K562 (cell line): ENCODE measurements at regions not wholly inside any gene's neighbourhood (a gene's known extent, or its start where the extent isn't known, plus 50 kb on each side); places are given as distances from the start of the nearest gene placed in this dataset.

ENCODE experiments used
- ATAC-seq: fragments of 200-7000 bp; cut with Tn5 transposase; 3 replicates; pipeline ENCODE4 v1.9.1; 2020; ENCODE audit warnings: moderate library complexity
- BruUV-seq: library from RNA; stranded (reverse); fragments of 400-500 nt; replicated peaks from 2 replicates; lab custom pipeline; 2021; lab: Mats Ljungman, UMichigan
- CTCF ChIA-PET: fragments of 300-600 bp; formaldehyde crosslinking; extraction: SDS; loops from one replicate; lab custom pipeline; 2021; ENCODE audit warnings: low intra/inter-chr PET ratio; lab: Yijun Ruan, JAX
- POLR2A ChIA-PET: fragments of 300-600, 350-650 bp; sonication (Branson Sonifier 250); formaldehyde crosslinking; extraction: SDS; loops from one replicate; lab custom pipeline; 2021; ENCODE audit warnings: antibody characterized with exemption, inconsistent platforms; lab: Yijun Ruan, JAX
- DNase-seq, 4 experiments: peaks; one replicate each; pipeline versions ENCODE4 v3.0.0 to v3.0.0-alpha.2; 2011 to 2018; ENCODE audit warnings: low spot score in 3 of 4, mixed read lengths in 3 of 4; ENCODE audit errors: extremely low read depth in 1 of 4
- FAIRE-seq: peaks from 2 replicates; lab custom pipeline; 2011; peaks lifted over from hg19 to GRCh38; lab: Jason Lieb, UNC
- H2AFZ ChIP-seq: 2 replicates; pipeline ENCODE4 v1.6.0; 2011; ENCODE audit warnings: low read depth, low read length, control low read depth, inconsistent platforms
- H3K27ac ChIP-seq: fragments of 200-600 bp; 3 replicates; pipeline ENCODE4 v1.8.0; 2011; ENCODE audit warnings: low read depth, mild to moderate bottlenecking, control low read depth, inconsistent platforms, low read length, moderate library complexity, mixed read lengths; ENCODE audit errors: extremely low read depth
- H3K27me3 ChIP-seq, 2 experiments: fragments of 300-600 bp in 1 of 2; 2 replicates in 1 of 2; 3 replicates in 1 of 2; pipeline versions ENCODE4 v1.6.0 to v1.8.0; 2011; ENCODE audit warnings: inconsistent platforms in 2 of 2, low read length in 2 of 2, mild to moderate bottlenecking in 1 of 2, mixed read lengths in 1 of 2, moderate library complexity in 1 of 2; ENCODE audit not compliant: control insufficient read depth in 2 of 2, insufficient read depth in 2 of 2
- H3K36me3 ChIP-seq: fragments of 300-600 bp; 3 replicates; pipeline ENCODE4 v1.8.0; 2011; ENCODE audit warnings: mild to moderate bottlenecking, low read length, inconsistent platforms; ENCODE audit not compliant: control insufficient read depth, insufficient read depth
- H3K4me1 ChIP-seq, 2 experiments: fragments of 200-600 bp in 1 of 2; replicated peaks in 1 of 2; 2 replicates in 1 of 2; 3 replicates in 1 of 2; pipeline versions ENCODE4 v1.5.1 to v1.8.0; 2011; ENCODE audit warnings: inconsistent platforms in 2 of 2, low read length in 2 of 2, mild to moderate bottlenecking in 1 of 2, mixed read lengths in 1 of 2, moderate library complexity in 1 of 2; ENCODE audit not compliant: control insufficient read depth in 2 of 2, insufficient read depth in 2 of 2
- H3K4me2 ChIP-seq: 2 replicates; pipeline ENCODE4 v1.6.1; 2011; ENCODE audit warnings: low read length, control low read depth, inconsistent platforms, mixed read lengths; ENCODE audit not compliant: insufficient read depth
- H3K4me3 ChIP-seq: fragments of 200-600 bp; sonication (generic), shearing (Covaris generic); 2 replicates; pipeline ENCODE4 v1.5.1; 2016; ENCODE audit warnings: control low read depth, inconsistent platforms
- H3K79me2 ChIP-seq: fragments of 200-600 bp; 3 replicates; pipeline ENCODE4 v1.8.0; 2011; ENCODE audit warnings: low read length, inconsistent platforms; ENCODE audit not compliant: control insufficient read depth, insufficient read depth
- H3K9ac ChIP-seq, 2 experiments: 2 replicates each; pipeline versions ENCODE4 v1.6.0 to v1.6.1; 2011; ENCODE audit warnings: low read depth in 2 of 2, low read length in 2 of 2, control low read depth in 1 of 2, inconsistent platforms in 1 of 2, mild to moderate bottlenecking in 1 of 2, mixed read lengths in 1 of 2; ENCODE audit not compliant: insufficient read depth in 1 of 2
- H3K9me1 ChIP-seq: one replicate; pipeline ENCODE4 v1.6.0; 2011; ENCODE audit warnings: inconsistent platforms, mild to moderate bottlenecking, low read length, moderate library complexity; ENCODE audit not compliant: control insufficient read depth, insufficient read depth
- H3K9me3 ChIP-seq: replicated peaks from 2 replicates; pipeline ENCODE4 v1.5.1; 2011; ENCODE audit warnings: low read depth, low read length, inconsistent platforms; ENCODE audit not compliant: control insufficient read depth, insufficient read depth
- H4K20me1 ChIP-seq: replicated peaks from 2 replicates; pipeline ENCODE4 v1.6.1; 2011; ENCODE audit warnings: low read length, inconsistent platforms, mixed read lengths; ENCODE audit not compliant: control insufficient read depth, insufficient read depth
- CEBPB ChIP-seq: fragments of 450-650 bp; IDR thresholded peaks from 2 replicates; pipeline ENCODE4 v1.6.1; 2016; ENCODE audit warnings: missing genetic modification characterization, missing compliant biosample characterization
- ESRRB ChIP-seq: fragments of 250-450 bp; sonication (Bioruptor Pico); IDR thresholded peaks from 2 replicates; pipeline ENCODE4 v1.5.0; 2020; ENCODE audit warnings: mild to moderate bottlenecking, moderate library complexity, borderline replicate concordance
- FOS ChIP-seq: IDR thresholded peaks from 3 replicates; pipeline ENCODE4 v1.6.1; 2011; ENCODE audit not compliant: insufficient read length; ENCODE audit errors: extremely low read depth
- FOXJ2 ChIP-seq: fragments of 200-800 bp; sonication (Bioruptor generic); IDR thresholded peaks from 2 replicates; pipeline ENCODE4 v1.6.1; 2016; ENCODE audit warnings: missing genetic modification characterization, missing compliant biosample characterization
- MBD1 ChIP-seq: fragments of 250-450 bp; sonication (Bioruptor Pico); IDR thresholded peaks from 2 replicates; pipeline ENCODE4 v1.8.0; 2022; ENCODE audit warnings: inconsistent platforms
- NFATC3 ChIP-seq: fragments of 450-650 bp; IDR thresholded peaks from 2 replicates; pipeline ENCODE4 v1.6.1; 2017; ENCODE audit warnings: mild to moderate bottlenecking
- POLR2A ChIP-seq: fragments of 450-650 bp; conservative IDR thresholded peaks from 2 replicates; pipeline ENCODE4 v1.6.1; 2016
- RFX7 ChIP-seq: fragments of 250-450 bp; sonication (Bioruptor Pico); IDR thresholded peaks from 2 replicates; pipeline ENCODE4 v1.5.1; 2021; ENCODE audit warnings: mild to moderate bottlenecking
- WGBS: fragments of 100-300 bp; shearing (Covaris generic); methylation state at CpG from one replicate; pipeline ENCODE4 v1.1.6; 2016; ENCODE audit warnings: low coverage, mixed read lengths; ENCODE audit not compliant: insufficient coverage; ENCODE audit errors: missing lambda C conversion rate; 5-methylcytosine and 5-hydroxymethylcytosine counted together
- in situ Hi-C: fragments of 300-500 bp; cut with MboI; formaldehyde crosslinking; loops from 4 replicates; pipeline ENCODE4 v1.15.0; 2018; ENCODE audit warnings: inconsistent platforms, mixed read lengths
- intact Hi-C: fragments of 100-400 bp; cut with micrococcal nuclease; formaldehyde crosslinking; loops from 2 replicates; pipeline ENCODE4 v1.14.2; 2022
- TF ChIP-seq, protein P1 (sequence below), 2 experiments: fragments of 450-650 bp in 1 of 2; sonication (generic) in 1 of 2; formaldehyde crosslinking in 1 of 2; IDR thresholded peaks; 2 replicates each; pipeline versions ENCODE4 v1.7.1 to v1.9.0; 2016 to 2022; ENCODE audit warnings: inconsistent platforms in 1 of 2, mild to moderate bottlenecking in 1 of 2, missing genetic modification reagents in 1 of 2
- TF ChIP-seq, protein P2 (sequence below): sonication (generic); formaldehyde crosslinking; IDR thresholded peaks from 2 replicates; pipeline ENCODE4 v1.8.0; 2023; ENCODE audit warnings: mild to moderate bottlenecking, missing genetic modification reagents

DNA sequence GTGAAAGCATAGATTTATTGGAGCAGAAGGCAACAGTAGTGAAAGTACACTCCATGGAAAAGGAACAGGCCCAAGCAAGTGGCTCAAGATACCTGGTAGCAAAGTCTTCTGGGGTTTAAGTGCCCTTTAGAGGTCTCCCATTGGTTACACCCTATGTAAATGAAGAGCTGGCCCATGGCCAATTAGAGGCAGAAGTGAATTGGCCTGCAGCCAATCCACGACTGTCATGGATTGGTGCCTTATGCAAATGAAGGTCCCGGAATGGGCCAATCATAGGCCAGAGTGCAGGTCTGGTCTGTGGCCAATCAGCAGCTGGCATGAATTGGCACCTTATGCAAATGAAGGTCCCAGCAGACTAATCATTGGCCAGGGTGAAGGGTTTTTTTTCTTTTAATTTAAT is 64.2 kb upstream of the PCSK5 start:
- ChIA-PET CTCF (no interaction called here), POLR2A (no interaction called here)
- Histone ChIP-seq H3K27ac (no peak overlapping the region), H4K20me1 (no peaks in the 10 kb centered on the region), H3K9me1 (no peaks in the 10 kb centered on the region), H3K4me3 (no peak overlapping the region), H3K27me3 (no peaks in the 10 kb centered on the region), H3K79me2 (no peaks in the 10 kb centered on the region), H3K4me2 (no peak overlapping the region), H3K36me3 (no peaks in the 10 kb centered on the region), H3K9me3 (no peaks in the 10 kb centered on the region), H3K4me1 (no peaks in the 10 kb centered on the region), H3K9ac (no peak overlapping the region), H2AFZ (no peak overlapping the region)
- in situ Hi-C loops: no loop called here
- no peak for TF ChIP-seq CEBPB (tag)
- TF ChIP-seq, protein P1, sequence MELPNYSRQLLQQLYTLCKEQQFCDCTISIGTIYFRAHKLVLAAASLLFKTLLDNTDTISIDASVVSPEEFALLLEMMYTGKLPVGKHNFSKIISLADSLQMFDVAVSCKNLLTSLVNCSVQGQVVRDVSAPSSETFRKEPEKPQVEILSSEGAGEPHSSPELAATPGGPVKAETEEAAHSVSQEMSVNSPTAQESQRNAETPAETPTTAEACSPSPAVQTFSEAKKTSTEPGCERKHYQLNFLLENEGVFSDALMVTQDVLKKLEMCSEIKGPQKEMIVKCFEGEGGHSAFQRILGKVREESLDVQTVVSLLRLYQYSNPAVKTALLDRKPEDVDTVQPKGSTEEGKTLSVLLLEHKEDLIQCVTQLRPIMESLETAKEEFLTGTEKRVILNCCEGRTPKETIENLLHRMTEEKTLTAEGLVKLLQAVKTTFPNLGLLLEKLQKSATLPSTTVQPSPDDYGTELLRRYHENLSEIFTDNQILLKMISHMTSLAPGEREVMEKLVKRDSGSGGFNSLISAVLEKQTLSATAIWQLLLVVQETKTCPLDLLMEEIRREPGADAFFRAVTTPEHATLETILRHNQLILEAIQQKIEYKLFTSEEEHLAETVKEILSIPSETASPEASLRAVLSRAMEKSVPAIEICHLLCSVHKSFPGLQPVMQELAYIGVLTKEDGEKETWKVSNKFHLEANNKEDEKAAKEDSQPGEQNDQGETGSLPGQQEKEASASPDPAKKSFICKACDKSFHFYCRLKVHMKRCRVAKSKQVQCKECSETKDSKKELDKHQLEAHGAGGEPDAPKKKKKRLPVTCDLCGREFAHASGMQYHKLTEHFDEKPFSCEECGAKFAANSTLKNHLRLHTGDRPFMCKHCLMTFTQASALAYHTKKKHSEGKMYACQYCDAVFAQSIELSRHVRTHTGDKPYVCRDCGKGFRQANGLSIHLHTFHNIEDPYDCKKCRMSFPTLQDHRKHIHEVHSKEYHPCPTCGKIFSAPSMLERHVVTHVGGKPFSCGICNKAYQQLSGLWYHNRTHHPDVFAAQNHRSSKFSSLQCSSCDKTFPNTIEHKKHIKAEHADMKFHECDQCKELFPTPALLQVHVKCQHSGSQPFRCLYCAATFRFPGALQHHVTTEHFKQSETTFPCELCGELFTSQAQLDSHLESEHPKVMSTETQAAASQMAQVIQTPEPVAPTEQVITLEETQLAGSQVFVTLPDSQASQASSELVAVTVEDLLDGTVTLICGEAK (IDR thresholded peaks at IDR 0.05): no peak
- TF ChIP-seq, protein P1 (CRISPR knock-in tag; IDR thresholded peaks at IDR 0.05): no peak
- TF ChIP-seq FOXJ2 (tag): no peak
- TF ChIP-seq FOS: no peak
- no peak for TF ChIP-seq MBD1
- no peak for TF ChIP-seq NFATC3
- TF ChIP-seq, protein P2, sequence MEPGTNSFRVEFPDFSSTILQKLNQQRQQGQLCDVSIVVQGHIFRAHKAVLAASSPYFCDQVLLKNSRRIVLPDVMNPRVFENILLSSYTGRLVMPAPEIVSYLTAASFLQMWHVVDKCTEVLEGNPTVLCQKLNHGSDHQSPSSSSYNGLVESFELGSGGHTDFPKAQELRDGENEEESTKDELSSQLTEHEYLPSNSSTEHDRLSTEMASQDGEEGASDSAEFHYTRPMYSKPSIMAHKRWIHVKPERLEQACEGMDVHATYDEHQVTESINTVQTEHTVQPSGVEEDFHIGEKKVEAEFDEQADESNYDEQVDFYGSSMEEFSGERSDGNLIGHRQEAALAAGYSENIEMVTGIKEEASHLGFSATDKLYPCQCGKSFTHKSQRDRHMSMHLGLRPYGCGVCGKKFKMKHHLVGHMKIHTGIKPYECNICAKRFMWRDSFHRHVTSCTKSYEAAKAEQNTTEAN (CRISPR knock-in tag): no peak
- TF ChIP-seq RFX7: no peak
- TF ChIP-seq POLR2A: no peak
- no peak for TF ChIP-seq ESRRB (CRISPR knock-in tag)
- FAIRE-seq: no peak
- 0% methylated on average over 2 of the region's 2 CpGs for WGBS
- no peak for ATAC-seq
- no TSS peak for BruUV-seq
- no peak for DNase-seq
- intact Hi-C loops: no loop called here
